ENCODE measurements at regions not wholly inside any gene's neighbourhood (a gene's known extent, or its start where the extent isn't known, plus 50 kb on each side); places are given as distances from the start of the nearest gene placed in this dataset.

- no peak for TF ChIP-seq POLR2A (IDR thresholded peaks at IDR 0.05)
- no peak for TF ChIP-seq POLR2AphosphoS5 (IDR thresholded peaks at IDR 0.05)
- no peak for TF ChIP-seq CTCF (IDR thresholded peaks at IDR 0.05 in 8 of 11, conservative IDR thresholded peaks at IDR 0.05 in 3 of 11)
- Histone ChIP-seq H3K27ac (no peak overlapping the region), H3K27me3 (replicated peaks in 1 of 7) (no peaks in the 10 kb centered on the region), H3K4me3 (no peak overlapping the region), H3K4me1 (no peaks in the 10 kb centered on the region), H3K36me3 (no peaks in the 10 kb centered on the region), H3K9me3 (no peaks in the 10 kb centered on the region)
- no peak for DNase-seq
- 57 to 76% (median 70%) methylated on average over 3 of the region's 3 CpGs for WGBS, 5 donors
- intact Hi-C loops (cut with DNase I; ENCODE audit: low total_unique reads), result no loop called here
Measured at GRCh38 chr17:59490216-59490615, 75.2 kb upstream of the DHX40 start.

GRCh38 chr17:59491353-59492090 is 73.9 kb upstream of the DHX40 start:
- TF ChIP-seq CTCF (IDR thresholded peaks at IDR 0.05 in 8 of 11, conservative IDR thresholded peaks at IDR 0.05 in 3 of 11), result no peak
- TF ChIP-seq POLR2A (IDR thresholded peaks at IDR 0.05), result no peak
- TF ChIP-seq POLR2AphosphoS5 (IDR thresholded peaks at IDR 0.05), result no peak
- Histone ChIP-seq H3K36me3 (no peaks in the 10 kb centered on the region), H3K27me3 (replicated peaks in 1 of 7) (no peaks in the 10 kb centered on the region), H3K4me1 (no peaks in the 10 kb centered on the region), H3K27ac (no peak overlapping the region), H3K9me3 (no peaks in the 10 kb centered on the region), H3K4me3 (no peak overlapping the region)
- intact Hi-C loops (cut with DNase I; ENCODE audit: low total_unique reads), result no loop called here
- DNase-seq, result no peak
- 72 to 88% (median 75%) methylated on average over 5 of the region's 5 CpGs for WGBS, 5 donors

- TF ChIP-seq POLR2A (IDR thresholded peaks at IDR 0.05), result no peak
- no peak for TF ChIP-seq POLR2AphosphoS5 (IDR thresholded peaks at IDR 0.05)
- no peak for TF ChIP-seq CTCF (IDR thresholded peaks at IDR 0.05 in 8 of 11, conservative IDR thresholded peaks at IDR 0.05 in 3 of 11)
- WGBS, 5 donors, result 78 to 89% (median 80%) methylated on average over 2 of the region's 2 CpGs
- no peak overlapping the region for H3K27ac ChIP-seq
- intact Hi-C loops (cut with DNase I; ENCODE audit: low total_unique reads), result no loop called here
- no peaks in the 10 kb centered on the region for H3K27me3 ChIP-seq (replicated peaks in 1 of 7)
- no peak for DNase-seq
- no peaks in the 10 kb centered on the region for H3K9me3 ChIP-seq
- no peaks in the 10 kb centered on the region for H3K4me1 ChIP-seq
- H3K36me3 ChIP-seq, result no peaks in the 10 kb centered on the region
- H3K4me3 ChIP-seq, result no peak overlapping the region
Measured at GRCh38 chr17:59492091-59492451, 73.3 kb upstream of the DHX40 start.

- TF ChIP-seq POLR2AphosphoS5 (IDR thresholded peaks at IDR 0.05) (no peak), CTCF (IDR thresholded peaks at IDR 0.05 in 8 of 11, conservative IDR thresholded peaks at IDR 0.05 in 3 of 11) (no peak), POLR2A (IDR thresholded peaks at IDR 0.05) (no peak)
- H3K4me3 ChIP-seq, result no peak overlapping the region
- H3K36me3 ChIP-seq, result no peaks in the 10 kb centered on the region
- intact Hi-C loops (cut with DNase I; ENCODE audit: low total_unique reads), result no loop called here
- no peak for DNase-seq
- no peaks in the 10 kb centered on the region for H3K4me1 ChIP-seq
- H3K27me3 ChIP-seq (replicated peaks in 1 of 7), result no peaks in the 10 kb centered on the region
- H3K9me3 ChIP-seq, result no peaks in the 10 kb centered on the region
- WGBS, 5 donors, result 60 to 97% (median 91%) methylated on average over 3 of the region's 3 CpGs
- H3K27ac ChIP-seq, result no peak overlapping the region
Measured at GRCh38 chr17:59493867-59494266, 71.5 kb upstream of the DHX40 start.
